ENCODE measurements at regions not wholly inside any gene's neighbourhood (a gene's known extent, or its start where the extent isn't known, plus 50 kb on each side); places are given as distances from the start of the nearest gene placed in this dataset.

GRCh38 chr4:155434904-155435303 is 58.1 kb upstream of the MAP9 start:
- Histone ChIP-seq H3K4me1 (ENCODE audit: control insufficient read depth in 1 of 2, insufficient read depth in 2 of 2, low read length in 2 of 2) (peaks cover 0 to 7% of the 10 kb centered on the region in 2 donors), H3K4me3 (ENCODE audit: low read length in 2 of 2) (no peak overlapping the region), H3K27me3 (ENCODE audit: control insufficient read depth in 1 of 2, insufficient read depth in 2 of 2, low read length in 1 of 2) (no peaks in the 10 kb centered on the region), H3K36me3 (ENCODE audit: control insufficient read depth in 1 of 2, insufficient read depth in 2 of 2, low read length in 1 of 2) (no peaks in the 10 kb centered on the region), H3K27ac (ENCODE audit: low read depth in 1 of 2, low read length in 2 of 2) (no peak overlapping the region), H3K9me3 (ENCODE audit: control insufficient read depth, low read length) (no peaks in the 10 kb centered on the region)
- WGBS, 2 donors: 95 to 99% methylated on average over 3 of the region's 3 CpGs
- intact Hi-C loops (cut with DNase I): no loop called here
- ATAC-seq (ENCODE audit: low FRiP score): no peak
- no peak for DNase-seq

DNA sequence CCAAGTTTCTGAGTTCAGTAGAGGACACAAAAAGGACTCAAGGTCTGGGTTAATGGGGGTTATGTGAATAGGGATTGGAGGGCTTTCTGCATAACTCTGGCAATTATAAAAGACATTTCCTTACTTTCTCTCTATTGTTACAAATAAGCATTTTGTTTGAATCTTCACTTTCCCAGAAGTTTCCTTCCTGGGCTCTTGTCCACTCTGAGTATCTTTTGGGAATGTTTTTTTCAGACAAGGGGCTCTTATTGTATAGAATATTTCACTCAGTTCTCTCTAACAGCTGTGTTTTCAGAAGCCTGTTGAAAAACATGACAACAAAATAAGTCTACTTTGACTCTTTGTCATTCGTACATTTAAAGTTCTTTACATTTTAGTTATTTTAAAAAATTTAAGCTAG is 57.6 kb upstream of the MAP9 start:
- intact Hi-C loops (cut with DNase I): no loop called here
- WGBS, 2 donors: 97 to 100% methylated on average over 1 of the region's 1 CpG
- Histone ChIP-seq H3K27me3 (ENCODE audit: control insufficient read depth in 1 of 2, insufficient read depth in 2 of 2, low read length in 1 of 2) (no peaks in the 10 kb centered on the region), H3K36me3 (ENCODE audit: control insufficient read depth in 1 of 2, insufficient read depth in 2 of 2, low read length in 1 of 2) (no peaks in the 10 kb centered on the region), H3K9me3 (ENCODE audit: control insufficient read depth, low read length) (no peaks in the 10 kb centered on the region), H3K27ac (ENCODE audit: low read depth in 1 of 2, low read length in 2 of 2) (no peak overlapping the region), H3K4me3 (ENCODE audit: low read length in 2 of 2) (no peak overlapping the region), H3K4me1 (ENCODE audit: control insufficient read depth in 1 of 2, insufficient read depth in 2 of 2, low read length in 2 of 2) (peaks cover 0 to 7% of the 10 kb centered on the region in 2 donors)
- no peak for DNase-seq
- ATAC-seq (ENCODE audit: low FRiP score): no peak

GRCh38 chr4:155433636-155434360 is 57.0 kb upstream of the MAP9 start:
- no peaks in the 10 kb centered on the region for H3K9me3 ChIP-seq (ENCODE audit: control insufficient read depth, low read length)
- no peaks in the 10 kb centered on the region for H3K36me3 ChIP-seq (ENCODE audit: control insufficient read depth in 1 of 2, insufficient read depth in 2 of 2, low read length in 1 of 2)
- no peak overlapping the region for H3K27ac ChIP-seq (ENCODE audit: low read depth in 1 of 2, low read length in 2 of 2)
- WGBS, 2 donors: 91 to 97% methylated on average over 2 of the region's 2 CpGs
- ATAC-seq (ENCODE audit: low FRiP score) (no peak), DNase-seq (no peak)
- intact Hi-C loops (cut with DNase I): no loop called here
- no peaks in the 10 kb centered on the region for H3K27me3 ChIP-seq (ENCODE audit: control insufficient read depth in 1 of 2, insufficient read depth in 2 of 2, low read length in 1 of 2)
- H3K4me3 ChIP-seq (ENCODE audit: low read length in 2 of 2): no peak overlapping the region
- H3K4me1 ChIP-seq (ENCODE audit: control insufficient read depth in 1 of 2, insufficient read depth in 2 of 2, low read length in 2 of 2): peaks cover 0 to 7% of the 10 kb centered on the region in 2 donors

- intact Hi-C loops (cut with DNase I): no loop called here
- WGBS, 2 donors: 63% methylated on average over 2 of the region's 2 CpGs
- Histone ChIP-seq H3K9me3 (ENCODE audit: control insufficient read depth, low read length) (no peaks in the 10 kb centered on the region), H3K36me3 (ENCODE audit: control insufficient read depth in 1 of 2, insufficient read depth in 2 of 2, low read length in 1 of 2) (no peaks in the 10 kb centered on the region), H3K27ac (ENCODE audit: low read depth in 1 of 2, low read length in 2 of 2) (no peak overlapping the region), H3K4me3 (ENCODE audit: low read length in 2 of 2) (no peak overlapping the region), H3K27me3 (ENCODE audit: control insufficient read depth in 1 of 2, insufficient read depth in 2 of 2, low read length in 1 of 2) (no peaks in the 10 kb centered on the region), H3K4me1 (ENCODE audit: control insufficient read depth in 1 of 2, insufficient read depth in 2 of 2, low read length in 2 of 2) (peaks cover 0 to 7% of the 10 kb centered on the region in 2 donors)
- DNase-seq (no peak), ATAC-seq (ENCODE audit: low FRiP score) (no peak)
Observed at GRCh38 chr4:155430895-155431795, 54.4 kb upstream of the MAP9 start.

DNA sequence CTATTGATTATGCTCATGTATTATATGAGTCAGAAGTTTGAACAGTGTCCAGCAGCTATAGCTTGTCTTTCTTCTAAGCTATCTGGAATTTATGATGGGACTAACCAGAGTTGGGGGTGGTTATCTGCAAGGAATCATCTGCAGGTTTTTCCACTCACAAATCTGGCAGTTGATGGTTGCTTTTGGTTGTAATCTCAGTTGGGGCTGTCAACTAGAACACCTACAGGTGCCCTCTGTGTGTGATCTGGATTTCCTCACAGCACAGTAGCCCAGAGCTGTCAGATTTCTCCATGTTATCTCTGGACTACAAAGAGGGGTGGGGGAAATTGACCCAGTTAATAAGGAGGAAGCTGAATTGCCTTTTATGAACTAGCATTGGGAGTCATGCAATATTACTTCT is 51.4 kb upstream of the MAP9 start:
- no peak for ATAC-seq (ENCODE audit: low FRiP score)
- no peak overlapping the region for H3K4me3 ChIP-seq (ENCODE audit: low read length in 2 of 2)
- intact Hi-C loops (cut with DNase I): no loop called here

GRCh38 chr4:155426953-155427352 is 50.2 kb upstream of the MAP9 start:
- Histone ChIP-seq H3K4me1 (ENCODE audit: control insufficient read depth in 1 of 2, insufficient read depth in 2 of 2, low read length in 2 of 2) (peaks cover 0 to 3% of the 10 kb centered on the region in 2 donors), H3K4me3 (ENCODE audit: low read length in 2 of 2) (no peak overlapping the region), H3K36me3 (ENCODE audit: control insufficient read depth in 1 of 2, insufficient read depth in 2 of 2, low read length in 1 of 2) (no peaks in the 10 kb centered on the region), H3K27ac (ENCODE audit: low read depth in 1 of 2, low read length in 2 of 2) (peak overlapping the region in 1 of 2 donors; percentile 36), H3K27me3 (ENCODE audit: control insufficient read depth in 1 of 2, insufficient read depth in 2 of 2, low read length in 1 of 2) (no peaks in the 10 kb centered on the region), H3K9me3 (ENCODE audit: control insufficient read depth, low read length) (no peaks in the 10 kb centered on the region)
- 61 to 67% methylated on average over 9 of the region's 9 CpGs for WGBS, 2 donors
- DNase-seq (no peak), ATAC-seq (ENCODE audit: low FRiP score) (no peak)
- intact Hi-C loops (cut with DNase I): no loop called here

More for the DNA sequence above, 51.4 kb upstream of the MAP9 start:
- DNase-seq: no peak
- Histone ChIP-seq H3K27me3 (ENCODE audit: control insufficient read depth in 1 of 2, insufficient read depth in 2 of 2, low read length in 1 of 2) (no peaks in the 10 kb centered on the region), H3K4me1 (ENCODE audit: control insufficient read depth in 1 of 2, insufficient read depth in 2 of 2, low read length in 2 of 2) (peaks cover 0 to 7% of the 10 kb centered on the region in 2 donors), H3K9me3 (ENCODE audit: control insufficient read depth, low read length) (no peaks in the 10 kb centered on the region), H3K36me3 (ENCODE audit: control insufficient read depth in 1 of 2, insufficient read depth in 2 of 2, low read length in 1 of 2) (no peaks in the 10 kb centered on the region), H3K27ac (ENCODE audit: low read depth in 1 of 2, low read length in 2 of 2) (no peak overlapping the region)
